ENCODE measurements at regions not wholly inside any gene's neighbourhood (a gene's known extent, or its start where the extent isn't known, plus 50 kb on each side); places are given as distances from the start of the nearest gene placed in this dataset.

DNA sequence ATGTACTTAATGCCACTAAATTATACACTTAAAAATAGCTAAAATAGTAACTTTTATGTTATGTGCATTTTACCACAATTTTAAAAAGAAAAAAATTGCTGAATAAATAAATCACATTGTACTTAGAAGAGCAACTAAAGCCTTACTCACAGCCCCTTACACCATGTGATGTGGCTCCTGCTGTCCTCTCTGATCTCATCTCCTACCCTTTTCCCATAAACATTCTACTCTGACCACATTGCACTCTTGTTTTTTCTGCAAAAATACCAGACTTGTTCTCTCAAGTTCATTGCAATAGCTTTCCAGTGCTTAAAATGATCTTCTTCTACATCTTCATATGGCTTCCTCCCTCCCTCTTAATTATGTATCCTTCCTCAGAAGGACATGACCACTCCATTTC lies 268.4 kb downstream of the ELAVL2 start:
- TF ChIP-seq, protein P1, sequence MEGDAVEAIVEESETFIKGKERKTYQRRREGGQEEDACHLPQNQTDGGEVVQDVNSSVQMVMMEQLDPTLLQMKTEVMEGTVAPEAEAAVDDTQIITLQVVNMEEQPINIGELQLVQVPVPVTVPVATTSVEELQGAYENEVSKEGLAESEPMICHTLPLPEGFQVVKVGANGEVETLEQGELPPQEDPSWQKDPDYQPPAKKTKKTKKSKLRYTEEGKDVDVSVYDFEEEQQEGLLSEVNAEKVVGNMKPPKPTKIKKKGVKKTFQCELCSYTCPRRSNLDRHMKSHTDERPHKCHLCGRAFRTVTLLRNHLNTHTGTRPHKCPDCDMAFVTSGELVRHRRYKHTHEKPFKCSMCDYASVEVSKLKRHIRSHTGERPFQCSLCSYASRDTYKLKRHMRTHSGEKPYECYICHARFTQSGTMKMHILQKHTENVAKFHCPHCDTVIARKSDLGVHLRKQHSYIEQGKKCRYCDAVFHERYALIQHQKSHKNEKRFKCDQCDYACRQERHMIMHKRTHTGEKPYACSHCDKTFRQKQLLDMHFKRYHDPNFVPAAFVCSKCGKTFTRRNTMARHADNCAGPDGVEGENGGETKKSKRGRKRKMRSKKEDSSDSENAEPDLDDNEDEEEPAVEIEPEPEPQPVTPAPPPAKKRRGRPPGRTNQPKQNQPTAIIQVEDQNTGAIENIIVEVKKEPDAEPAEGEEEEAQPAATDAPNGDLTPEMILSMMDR (conservative IDR thresholded peaks at IDR 0.05; ENCODE audit: low read length), result no peak
- TF ChIP-seq EZH2phosphoT487 (IDR thresholded peaks at IDR 0.05; ENCODE audit: borderline replicate concordance, low read depth, low read length), result no peak

All from OCI-LY7 (cell line).